Suprapubic skin (tissue), 3 donors: ENCODE measurements at regions not wholly inside any gene's neighbourhood (a gene's known extent, or its start where the extent isn't known, plus 50 kb on each side); places are given as distances from the start of the nearest gene placed in this dataset.

Experiments
- CTCF ChIP-seq, 2 donors: fragments of 200-600 bp in 1 of 2; fragments of 450-650 bp in 1 of 2; sonication (generic) in 1 of 2; IDR thresholded peaks; one replicate each; pipeline ENCODE4 v1.5.1; 2016 to 2019; ENCODE audit warnings: antibody characterized with exemption in 2 of 2, mild to moderate bottlenecking in 1 of 2, moderate library complexity in 1 of 2
- EP300 ChIP-seq: sonication (generic); formaldehyde crosslinking; IDR thresholded peaks from one replicate; pipeline ENCODE4 v1.6.1; 2017; ENCODE audit warnings: antibody characterized with exemption

DNA sequence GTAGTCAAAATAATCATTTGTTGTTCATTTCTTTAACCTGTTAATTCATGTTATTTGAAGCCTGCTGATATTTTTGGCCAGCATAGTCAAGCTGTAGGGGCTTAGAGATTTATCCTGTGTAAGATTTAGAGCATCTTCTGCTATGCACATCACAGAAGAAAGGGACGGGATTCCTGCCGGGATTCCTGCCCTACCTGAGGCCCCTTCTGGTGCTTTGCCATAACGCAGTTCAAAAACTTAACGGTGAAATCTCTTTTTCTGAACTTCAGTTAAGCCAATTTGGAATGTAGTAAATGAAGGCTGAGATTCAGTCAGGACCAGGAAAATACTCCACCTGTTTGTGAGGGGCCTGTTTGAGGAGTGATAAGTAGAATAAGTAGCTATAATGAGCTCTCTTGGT, 50.7 kb upstream of the TMEM260 start:
- TF ChIP-seq CTCF (IDR thresholded peaks at IDR 0.05) (no peak), EP300 (no peak)
